K562 (cell line): ENCODE measurements at regions not wholly inside any gene's neighbourhood (a gene's known extent, or its start where the extent isn't known, plus 50 kb on each side); places are given as distances from the start of the nearest gene placed in this dataset.

ENCODE experiments used
- EP300 ChIP-seq: IDR thresholded peaks from 2 replicates; pipeline ENCODE4 v1.6.1; 2012; ENCODE audit warnings: low read length, improper control_type of control experiment
- MTF1 ChIP-seq: fragments of 250-450 bp; sonication (Bioruptor Pico); IDR thresholded peaks from 2 replicates; pipeline ENCODE4 v1.9.0; 2021; ENCODE audit warnings: moderate library complexity, mild to moderate bottlenecking, inconsistent platforms, borderline replicate concordance
- ZC3H4 ChIP-seq: sonication (generic); formaldehyde crosslinking; IDR thresholded peaks from 2 replicates; pipeline ENCODE4 v1.9.0; 2021; ENCODE audit warnings: missing genetic modification reagents, borderline replicate concordance
- TF ChIP-seq, protein P1 (sequence below), 2 experiments: fragments of 450-650 bp; IDR thresholded peaks; 2 replicates each; pipeline ENCODE4 v1.6.1; 2016; ENCODE audit warnings: mild to moderate bottlenecking in 2 of 2, borderline replicate concordance in 1 of 2, low read depth in 1 of 2, moderate library complexity in 1 of 2

DNA sequence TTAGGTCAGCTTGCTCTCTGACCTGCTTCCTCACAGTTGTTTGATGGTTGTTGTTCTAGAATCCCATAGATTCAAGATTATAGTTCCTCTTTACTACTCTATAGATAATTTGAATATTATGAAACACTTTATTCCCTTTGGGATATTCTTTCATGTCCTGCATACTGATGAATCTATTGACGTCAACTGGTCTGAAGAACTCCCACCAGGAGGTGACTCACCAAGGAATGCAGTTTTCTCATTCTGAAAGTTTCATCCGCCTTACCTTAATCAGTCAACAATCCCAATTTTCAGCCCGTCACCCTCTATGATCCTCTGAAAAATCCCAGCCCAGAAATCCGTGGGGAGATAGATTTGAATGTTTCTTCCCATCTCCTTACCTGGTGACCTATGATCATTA lies 834.1 kb upstream of the PRMT6 start (continued):
- TF ChIP-seq, protein P1, sequence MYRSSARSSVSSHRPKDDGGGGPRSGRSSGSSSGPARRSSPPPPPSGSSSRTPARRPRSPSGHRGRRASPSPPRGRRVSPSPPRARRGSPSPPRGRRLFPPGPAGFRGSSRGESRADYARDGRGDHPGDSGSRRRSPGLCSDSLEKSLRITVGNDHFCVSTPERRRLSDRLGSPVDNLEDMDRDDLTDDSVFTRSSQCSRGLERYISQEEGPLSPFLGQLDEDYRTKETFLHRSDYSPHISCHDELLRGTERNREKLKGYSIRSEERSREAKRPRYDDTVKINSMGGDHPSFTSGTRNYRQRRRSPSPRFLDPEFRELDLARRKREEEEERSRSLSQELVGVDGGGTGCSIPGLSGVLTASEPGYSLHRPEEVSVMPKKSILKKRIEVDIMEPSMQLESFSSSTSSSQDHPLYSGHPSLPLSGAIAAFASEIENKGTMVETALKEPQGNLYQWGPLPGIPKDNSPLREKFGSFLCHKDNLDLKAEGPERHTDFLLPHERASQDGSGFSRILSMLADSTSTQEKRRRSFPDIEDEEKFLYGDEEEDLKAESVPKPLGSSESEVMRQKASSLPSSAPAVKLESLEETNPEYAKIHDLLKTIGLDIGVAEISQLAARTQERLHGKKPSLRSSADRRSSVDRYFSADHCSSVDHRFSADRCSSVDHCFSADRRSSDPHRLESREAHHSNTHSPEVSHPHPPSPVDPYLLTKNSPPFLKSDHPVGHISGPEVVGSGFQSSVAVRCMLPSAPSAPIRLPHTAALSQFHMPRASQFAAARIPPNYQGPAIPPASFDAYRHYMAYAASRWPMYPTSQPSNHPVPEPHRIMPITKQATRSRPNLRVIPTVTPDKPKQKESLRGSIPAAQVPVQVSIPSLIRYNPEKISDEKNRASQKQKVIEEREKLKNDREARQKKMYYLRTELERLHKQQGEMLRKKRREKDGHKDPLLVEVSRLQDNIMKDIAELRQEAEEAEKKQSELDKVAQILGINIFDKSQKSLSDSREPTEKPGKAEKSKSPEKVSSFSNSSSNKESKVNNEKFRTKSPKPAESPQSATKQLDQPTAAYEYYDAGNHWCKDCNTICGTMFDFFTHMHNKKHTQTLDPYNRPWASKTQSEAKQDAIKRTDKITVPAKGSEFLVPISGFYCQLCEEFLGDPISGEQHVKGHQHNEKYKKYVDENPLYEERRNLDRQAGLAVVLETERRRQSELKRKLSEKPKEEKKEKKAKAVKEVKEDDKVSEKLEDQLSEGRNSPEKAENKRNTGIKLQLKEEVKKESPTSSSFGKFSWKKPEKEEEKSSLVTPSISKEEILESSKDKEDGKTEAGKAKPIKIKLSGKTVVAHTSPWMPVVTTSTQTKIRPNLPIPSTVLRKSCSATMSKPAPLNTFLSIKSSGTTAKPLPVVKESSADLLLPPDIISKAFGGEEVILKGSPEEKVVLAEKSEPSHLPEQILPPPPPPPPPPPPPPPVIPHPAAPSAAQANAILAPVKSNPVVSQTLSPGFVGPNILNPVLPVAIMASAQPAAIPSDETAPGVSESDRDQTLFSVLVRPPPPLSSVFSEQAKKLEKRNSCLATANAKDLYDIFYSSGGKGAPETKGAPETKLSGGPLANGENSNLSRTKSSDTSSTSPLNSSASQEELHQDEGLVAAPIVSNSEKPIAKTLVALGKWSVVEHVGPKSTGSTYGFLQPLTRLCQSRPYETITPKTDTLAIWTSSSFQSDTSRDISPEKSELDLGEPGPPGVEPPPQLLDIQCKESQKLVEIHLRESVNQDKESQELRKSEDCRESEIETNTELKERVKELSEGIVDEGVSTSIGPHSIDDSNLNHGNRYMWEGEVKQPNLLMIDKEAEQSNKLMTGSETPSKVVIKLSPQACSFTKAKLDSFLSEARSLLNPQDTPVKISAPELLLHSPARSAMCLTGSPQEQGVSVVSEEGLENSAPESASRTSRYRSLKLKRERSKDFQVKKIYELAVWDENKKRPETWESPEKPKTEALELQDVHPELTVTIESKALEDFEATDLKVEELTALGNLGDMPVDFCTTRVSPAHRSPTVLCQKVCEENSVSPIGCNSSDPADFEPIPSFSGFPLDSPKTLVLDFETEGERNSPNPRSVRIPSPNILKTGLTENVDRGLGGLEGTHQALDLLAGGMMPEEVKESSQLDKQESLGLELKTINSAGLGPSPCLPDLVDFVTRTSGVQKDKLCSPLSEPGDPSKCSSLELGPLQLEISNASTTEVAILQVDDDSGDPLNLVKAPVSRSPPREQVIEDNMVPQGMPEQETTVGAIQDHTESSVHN (IDR thresholded peaks at IDR 0.05; ENCODE audit: borderline replicate concordance in 1 of 2, low read depth in 1 of 2): no peak
- TF ChIP-seq ZC3H4 (CRISPR knock-in tag): no peak
- no peak for TF ChIP-seq EP300
- TF ChIP-seq MTF1 (CRISPR knock-in tag): no peak
